Neuronal stem cell (in vitro differentiated cells): ENCODE measurements at regions not wholly inside any gene's neighbourhood (a gene's known extent, or its start where the extent isn't known, plus 50 kb on each side); places are given as distances from the start of the nearest gene placed in this dataset.

ENCODE experiments used
- DNase-seq: peaks from one replicate; pipeline ENCODE4 v3.0.0-alpha.2; 2013; ENCODE audit warnings: low spot score
- H2AFZ ChIP-seq: one replicate; pipeline ENCODE4 v1.6.1; 2013; ENCODE audit warnings: mild to moderate bottlenecking, low read length, inconsistent platforms
- H2AK5ac ChIP-seq: 2 replicates; pipeline ENCODE4 v1.6.1; 2013; ENCODE audit warnings: low read depth, mild to moderate bottlenecking, inconsistent platforms, low read length, moderate library complexity, mixed read lengths
- H2BK120ac ChIP-seq: 2 replicates; pipeline ENCODE4 v1.6.1; 2013; ENCODE audit warnings: low read depth, mild to moderate bottlenecking, inconsistent platforms, low read length, moderate library complexity, mixed read lengths
- H2BK12ac ChIP-seq: one replicate; pipeline ENCODE4 v1.6.1; 2013; ENCODE audit warnings: low read length, inconsistent platforms
- H2BK15ac ChIP-seq: 2 replicates; pipeline ENCODE4 v1.6.1; 2013; ENCODE audit warnings: mild to moderate bottlenecking, low read length, inconsistent platforms, mixed read lengths
- H2BK5ac ChIP-seq: one replicate; pipeline ENCODE4 v1.6.1; 2013; ENCODE audit warnings: inconsistent platforms, mild to moderate bottlenecking, low read length, moderate library complexity
- H3K14ac ChIP-seq: one replicate; pipeline ENCODE4 v1.6.1; 2013; ENCODE audit warnings: low read length, inconsistent platforms
- H3K18ac ChIP-seq: 2 replicates; pipeline ENCODE4 v1.6.1; 2013; ENCODE audit warnings: low read length, inconsistent platforms
- H3K23ac ChIP-seq: 2 replicates; pipeline ENCODE4 v1.6.1; 2013; ENCODE audit warnings: low read depth, mild to moderate bottlenecking, mixed read lengths, low read length, inconsistent platforms; ENCODE audit not compliant: poor library complexity
- H3K27ac ChIP-seq: replicated peaks from 3 replicates; pipeline ENCODE4 v1.5.1; 2013; ENCODE audit warnings: low read length, inconsistent platforms
- H3K27me3 ChIP-seq, 3 experiments: 2 replicates each; pipeline ENCODE4 v1.6.1; 2013; ENCODE audit warnings: low read length in 3 of 3, mild to moderate bottlenecking in 2 of 3, inconsistent platforms in 1 of 3, low read depth in 1 of 3, mixed read lengths in 1 of 3, moderate library complexity in 1 of 3; ENCODE audit not compliant: control insufficient read depth in 3 of 3, insufficient read depth in 3 of 3
- H3K36me3 ChIP-seq, 2 donors: replicated peaks in 1 of 2; 2 replicates each; pipeline ENCODE4 v1.6.1; 2013; ENCODE audit warnings: low read length in 2 of 2; ENCODE audit not compliant: control insufficient read depth in 2 of 2, insufficient read depth in 2 of 2
- H3K4ac ChIP-seq: 2 replicates; pipeline ENCODE4 v1.6.1; 2013; ENCODE audit warnings: inconsistent platforms, mild to moderate bottlenecking, low read length, moderate library complexity
- H3K4me1 ChIP-seq, 2 donors: 1 replicate in 1 of 2; 2 replicates in 1 of 2; pipeline ENCODE4 v1.6.1; 2013; ENCODE audit warnings: low read length in 2 of 2, low read depth in 1 of 2; ENCODE audit not compliant: control insufficient read depth in 2 of 2, insufficient read depth in 1 of 2
- H3K4me2 ChIP-seq: one replicate; pipeline ENCODE4 v1.6.1; 2013; ENCODE audit warnings: mild to moderate bottlenecking, low read length, inconsistent platforms; ENCODE audit not compliant: insufficient read depth, poor library complexity, severe bottlenecking
- H3K4me3 ChIP-seq, 2 donors: 2 replicates each; pipeline ENCODE4 v1.5.1; 2013; ENCODE audit warnings: low read length in 2 of 2, mild to moderate bottlenecking in 2 of 2, inconsistent platforms in 1 of 2, moderate library complexity in 1 of 2
- H3K79me1 ChIP-seq: one replicate; pipeline ENCODE4 v1.6.1; 2013; ENCODE audit warnings: low read depth, mild to moderate bottlenecking, inconsistent platforms, low read length, moderate library complexity
- H3K9ac ChIP-seq: one replicate; pipeline ENCODE4 v1.6.1; 2013; ENCODE audit warnings: mild to moderate bottlenecking, low read depth, low read length, inconsistent platforms; ENCODE audit not compliant: poor library complexity
- H3K9me3 ChIP-seq, 2 donors: replicated peaks in 1 of 2; 2 replicates each; pipeline versions ENCODE3 to v1.6.1; 2013; ENCODE audit warnings: low read length in 2 of 2, mild to moderate bottlenecking in 2 of 2, inconsistent platforms in 1 of 2, low read depth in 1 of 2, mixed read lengths in 1 of 2, moderate library complexity in 1 of 2; ENCODE audit not compliant: control insufficient read depth in 2 of 2, insufficient read depth in 1 of 2
- H4K8ac ChIP-seq: one replicate; pipeline ENCODE4 v1.6.1; 2013; ENCODE audit warnings: low read depth, mild to moderate bottlenecking, inconsistent platforms, low read length, moderate library complexity
- H4K91ac ChIP-seq: one replicate; pipeline ENCODE4 v1.6.1; 2013; ENCODE audit warnings: low read length, low read depth, mild to moderate bottlenecking, inconsistent platforms; ENCODE audit not compliant: poor library complexity
- WGBS, 2 donors: extraction: QIAGEN DNeasy Blood & Tissue Kit; methylation state at CpG; one replicate each; pipeline ENCODE4 v1.1.7; 2013; ENCODE audit warnings: missing lambda C conversion rate in 2 of 2, mixed read lengths in 1 of 2; ENCODE audit not compliant: insufficient read length in 2 of 2, insufficient replicate concordance in 1 of 2; ENCODE audit errors: extremely low coverage in 2 of 2; 5-methylcytosine and 5-hydroxymethylcytosine counted together

DNA sequence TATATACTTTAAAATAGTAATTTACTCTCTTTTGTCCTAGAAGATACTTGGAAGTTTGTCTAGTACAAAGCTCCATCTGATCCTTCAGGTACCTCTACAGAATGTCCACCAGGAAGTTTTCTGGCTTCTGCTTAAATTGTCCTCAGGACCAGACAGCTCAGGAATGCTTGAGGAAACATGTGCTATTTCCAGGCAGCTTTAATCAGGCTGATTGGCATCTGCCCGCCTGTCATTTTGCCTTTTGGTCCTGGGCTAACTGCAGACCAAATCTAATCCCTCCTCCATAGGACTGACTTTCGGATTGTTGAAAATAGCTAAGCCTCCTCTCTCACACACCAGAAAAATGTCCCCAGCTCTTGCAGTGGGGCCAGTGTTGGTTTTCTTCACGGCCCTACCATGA is 113.4 kb upstream of the RGMA start:
- no peak for DNase-seq
- WGBS, 2 donors, result no CpG with 5 or more reads among the region's 3 CpGs
- Histone ChIP-seq H2BK15ac (no peak overlapping the region), H3K9me3 (peaks cover 2 to 4% of the 10 kb centered on the region in 2 donors), H3K4me3 (no peak overlapping the region), H4K8ac (no peak overlapping the region), H3K27ac (no peak overlapping the region), H2BK12ac (no peak overlapping the region), H3K18ac (no peak overlapping the region), H3K27me3 (no peaks in the 10 kb centered on the region), H3K23ac (no peak overlapping the region), H4K91ac (no peak overlapping the region), H2AK5ac (no peak overlapping the region), H2AFZ (no peak overlapping the region), H3K9ac (no peak overlapping the region), H3K4me1 (peaks cover 5 to 6% of the 10 kb centered on the region in 2 donors), H3K79me1 (no peaks in the 10 kb centered on the region), H3K36me3 (no peaks in the 10 kb centered on the region), H2BK5ac (no peak overlapping the region), H3K14ac (no peak overlapping the region), H2BK120ac (no peak overlapping the region), H3K4me2 (no peak overlapping the region), H3K4ac (no peak overlapping the region)

DNA sequence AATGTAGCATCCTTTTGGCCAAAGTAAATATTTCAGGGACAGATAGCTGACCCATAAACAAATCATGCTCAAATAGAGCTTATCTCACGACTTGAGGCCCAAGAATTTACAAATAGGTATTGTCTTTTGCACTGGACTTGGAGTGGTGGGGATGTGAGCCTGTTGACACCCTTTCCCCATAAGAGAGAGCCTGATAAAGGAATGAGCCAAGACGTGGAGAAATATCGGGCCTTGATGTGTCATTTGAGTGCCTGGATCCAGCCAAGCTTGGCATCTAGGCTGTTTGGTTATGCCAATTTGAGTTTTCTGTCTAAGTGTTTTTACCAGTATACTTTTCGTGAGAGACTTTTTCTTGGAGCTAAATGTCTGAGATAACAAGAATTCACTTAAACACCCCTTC is 112.9 kb upstream of the RGMA start:
- Histone ChIP-seq H3K9me3 (peaks cover 2 to 4% of the 10 kb centered on the region in 2 donors), H3K4me3 (no peak overlapping the region), H3K4me2 (no peak overlapping the region), H2AFZ (no peak overlapping the region), H2BK15ac (no peak overlapping the region), H2BK120ac (no peak overlapping the region), H3K79me1 (no peaks in the 10 kb centered on the region), H3K4me1 (peaks cover 5 to 6% of the 10 kb centered on the region in 2 donors), H3K9ac (no peak overlapping the region), H3K18ac (no peak overlapping the region), H2BK5ac (no peak overlapping the region), H3K27ac (no peak overlapping the region), H3K27me3 (no peaks in the 10 kb centered on the region), H3K14ac (no peak overlapping the region), H2AK5ac (no peak overlapping the region), H3K4ac (no peak overlapping the region), H4K91ac (no peak overlapping the region), H3K23ac (no peak overlapping the region), H2BK12ac (no peak overlapping the region), H3K36me3 (no peaks in the 10 kb centered on the region), H4K8ac (no peak overlapping the region)
- no CpG with 5 or more reads among the region's 4 CpGs for WGBS, 2 donors
- no peak for DNase-seq

DNA sequence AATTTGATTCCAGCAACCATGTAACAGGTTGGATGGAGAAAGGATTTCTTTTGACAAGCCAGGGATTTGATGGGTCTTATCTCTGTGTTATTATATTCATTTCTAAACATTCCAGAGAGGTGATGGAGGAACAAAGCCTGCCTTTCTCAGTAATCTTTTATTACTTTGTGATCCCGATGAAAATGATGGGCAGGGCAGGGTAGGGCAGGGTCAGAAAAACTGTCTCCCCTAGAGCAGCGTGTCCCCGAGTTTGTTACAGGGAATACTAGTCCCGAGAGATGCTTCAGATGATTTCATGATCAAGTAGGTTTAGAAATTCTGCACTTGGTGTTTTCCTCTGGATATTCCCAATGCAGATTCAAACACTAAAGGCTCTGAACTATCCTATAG is 111.8 kb upstream of the RGMA start:
- Histone ChIP-seq H3K18ac (no peak overlapping the region), H3K79me1 (no peaks in the 10 kb centered on the region), H3K23ac (no peak overlapping the region), H3K9me3 (peaks cover 5 to 14% of the 10 kb centered on the region in 2 donors), H2BK120ac (no peak overlapping the region), H3K4me3 (no peak overlapping the region), H3K36me3 (no peaks in the 10 kb centered on the region), H2BK5ac (no peak overlapping the region), H4K91ac (no peak overlapping the region), H3K4me2 (no peak overlapping the region), H3K27me3 (no peaks in the 10 kb centered on the region), H2AK5ac (no peak overlapping the region), H2BK12ac (no peak overlapping the region), H2AFZ (no peak overlapping the region), H3K4me1 (peaks cover 3 to 5% of the 10 kb centered on the region in 2 donors), H3K4ac (no peak overlapping the region), H4K8ac (no peak overlapping the region), H3K14ac (no peak overlapping the region), H2BK15ac (no peak overlapping the region), H3K9ac (no peak overlapping the region), H3K27ac (no peak overlapping the region)
- WGBS, 2 donors, result no CpG with 5 or more reads among the region's 4 CpGs
- DNase-seq, result no peak

DNA sequence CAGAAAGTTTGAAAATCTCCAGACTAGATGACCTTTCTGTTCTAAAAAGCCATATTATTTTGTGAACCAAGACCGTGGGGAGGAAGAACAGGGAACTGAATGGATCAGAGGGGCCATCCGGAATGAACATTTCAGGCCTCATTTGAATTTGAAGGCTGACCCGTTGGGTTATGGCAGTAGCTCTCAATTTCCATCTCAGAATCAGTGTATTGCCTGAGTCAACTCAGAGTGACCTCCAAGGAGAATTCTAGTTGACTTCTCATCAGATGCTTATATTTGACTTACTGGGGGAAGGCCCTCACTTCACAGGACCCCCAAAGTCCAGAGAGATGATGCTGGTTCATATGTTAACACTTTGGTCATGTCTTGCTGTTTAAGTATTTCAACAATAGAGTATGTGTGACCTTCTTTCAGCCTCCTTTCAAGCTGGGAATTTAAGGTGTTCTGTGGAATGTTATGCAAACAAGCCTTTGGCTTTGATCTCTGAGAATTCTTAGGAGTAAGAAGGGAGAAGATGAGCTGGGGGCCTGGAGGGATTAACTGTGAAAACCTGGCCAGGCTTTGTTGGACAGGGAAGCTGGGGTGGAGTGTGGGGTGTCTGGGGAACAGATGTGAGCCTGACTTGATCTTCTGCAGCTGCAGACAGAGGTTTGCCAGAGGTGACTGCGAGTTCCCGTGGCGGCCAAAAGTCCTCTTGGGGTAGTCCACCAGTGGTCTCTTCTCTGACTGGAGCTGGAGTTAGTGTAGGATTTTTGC is 111.2 kb upstream of the RGMA start:
- Histone ChIP-seq H3K4me2 (no peak overlapping the region), H3K23ac (no peak overlapping the region), H4K91ac (no peak overlapping the region), H2BK120ac (no peak overlapping the region), H2BK15ac (no peak overlapping the region), H3K79me1 (no peaks in the 10 kb centered on the region), H3K9me3 (peaks cover 3 to 14% of the 10 kb centered on the region in 2 donors), H2AK5ac (no peak overlapping the region), H3K27ac (no peak overlapping the region), H3K4ac (no peak overlapping the region), H3K18ac (no peak overlapping the region), H3K4me3 (no peak overlapping the region), H2BK12ac (no peak overlapping the region), H3K14ac (no peak overlapping the region), H2BK5ac (no peak overlapping the region), H3K9ac (no peak overlapping the region), H3K27me3 (no peaks in the 10 kb centered on the region), H2AFZ (no peak overlapping the region), H3K4me1 (peaks cover 3 to 5% of the 10 kb centered on the region in 2 donors), H4K8ac (no peak overlapping the region), H3K36me3 (no peaks in the 10 kb centered on the region)
- no peak for DNase-seq
- WGBS, 2 donors, result no CpG with 5 or more reads among the region's 6 CpGs
